Activated CD8-positive, alpha-beta memory T cell treated with anti-CD3 and anti-CD28 coated beads, Interleukin-2, amount 10 ng/mL, durations not matched to agents 7 days and 5 days (primary cell): ENCODE measurements at regions not wholly inside any gene's neighbourhood (a gene's known extent, or its start where the extent isn't known, plus 50 kb on each side); places are given as distances from the start of the nearest gene placed in this dataset.
"Not testable (repeated sequence)": the region's sequence is repeated elsewhere in the genome, so short reads cannot be mapped to it uniquely, and the experiment has no call there.

Source experiments
- ATAC-seq: fragments of 150-1000 bp; cut with Tn5 transposase; one replicate; pipeline ENCODE4 v1.10.0; 2021; ENCODE audit warnings: moderate library complexity
- CTCF ChIA-PET: fragments of 350-600 bp; sonication (Branson Sonifier 250); formaldehyde crosslinking; loops from one replicate; lab custom pipeline; 2021; ENCODE audit warnings: antibody characterized with exemption; lab: Charles Lee
- DNase-seq: peaks from one replicate; pipeline ENCODE4 v3.0.0-alpha.2; 2020
- H3K27ac Mint-ChIP-seq: one replicate; pipeline ENCODE4 v1.8.0; 2021; ENCODE audit warnings: mild to moderate bottlenecking, mixed read lengths
- H3K27me3 Mint-ChIP-seq: one replicate; pipeline ENCODE4 v1.8.0; 2021; ENCODE audit warnings: mixed read lengths
- H3K36me3 Mint-ChIP-seq: one replicate; pipeline ENCODE4 v1.8.0; 2021; ENCODE audit warnings: mild to moderate bottlenecking, mixed read lengths
- H3K4me1 Mint-ChIP-seq: one replicate; pipeline ENCODE4 v1.8.0; 2021; ENCODE audit warnings: mixed read lengths
- H3K4me3 Mint-ChIP-seq: one replicate; pipeline ENCODE4 v1.8.0; 2021; ENCODE audit warnings: mild to moderate bottlenecking, moderate library complexity, mixed read lengths
- H3K9me3 Mint-ChIP-seq: one replicate; pipeline ENCODE4 v1.8.0; 2022; ENCODE audit warnings: low read depth, mixed read lengths

DNA sequence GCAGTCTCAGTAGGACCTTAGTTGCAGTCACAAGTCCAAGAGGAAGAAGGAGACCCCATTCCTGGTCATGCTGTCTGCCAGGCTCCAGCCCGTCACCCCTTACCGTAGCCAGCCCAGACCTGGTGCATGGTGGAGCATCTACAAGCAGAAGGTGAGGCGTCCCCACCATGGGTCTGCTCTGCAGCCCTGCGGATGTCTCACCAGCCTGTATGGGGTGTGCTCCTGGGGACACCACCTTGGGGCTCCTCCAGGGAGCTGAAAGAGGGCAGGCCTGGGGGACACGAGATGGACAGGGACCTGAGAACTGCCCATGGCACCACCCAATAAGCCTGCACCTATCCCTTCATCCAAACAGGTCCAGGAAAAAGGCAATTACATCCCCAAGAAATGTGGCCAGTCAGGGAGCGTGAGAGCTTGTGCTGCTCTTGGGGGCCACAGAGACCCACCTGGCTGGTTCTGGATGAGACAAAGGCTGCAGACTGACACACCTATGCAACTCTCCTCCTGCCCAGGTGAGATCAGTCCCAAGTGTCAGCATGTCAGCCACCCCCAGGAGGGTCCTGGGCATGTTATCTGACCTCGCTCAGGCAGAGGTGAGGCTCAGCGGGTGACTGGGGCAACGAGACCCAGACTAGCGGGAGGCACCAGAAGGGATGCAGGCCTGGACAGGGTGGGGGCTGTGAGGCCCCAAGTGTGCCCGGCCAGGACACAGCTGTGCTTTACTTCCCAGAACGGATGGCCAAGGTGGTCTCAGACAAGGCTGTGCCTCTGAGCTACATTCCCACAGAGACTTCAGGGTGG, 84.5 kb upstream of the RET start:
- no peak for DNase-seq
- no peak for ATAC-seq
- H3K4me1 Mint-ChIP-seq: peaks cover 5% of the 10 kb centered on the region
- H3K27ac Mint-ChIP-seq: no peak overlapping the region
- H3K27me3 Mint-ChIP-seq: peaks cover 5% of the 10 kb centered on the region
- H3K4me3 Mint-ChIP-seq: no peak overlapping the region
- no peaks in the 10 kb centered on the region for H3K36me3 Mint-ChIP-seq
- CTCF ChIA-PET: no interaction called here
- no peaks in the 10 kb centered on the region for H3K9me3 Mint-ChIP-seq

DNA sequence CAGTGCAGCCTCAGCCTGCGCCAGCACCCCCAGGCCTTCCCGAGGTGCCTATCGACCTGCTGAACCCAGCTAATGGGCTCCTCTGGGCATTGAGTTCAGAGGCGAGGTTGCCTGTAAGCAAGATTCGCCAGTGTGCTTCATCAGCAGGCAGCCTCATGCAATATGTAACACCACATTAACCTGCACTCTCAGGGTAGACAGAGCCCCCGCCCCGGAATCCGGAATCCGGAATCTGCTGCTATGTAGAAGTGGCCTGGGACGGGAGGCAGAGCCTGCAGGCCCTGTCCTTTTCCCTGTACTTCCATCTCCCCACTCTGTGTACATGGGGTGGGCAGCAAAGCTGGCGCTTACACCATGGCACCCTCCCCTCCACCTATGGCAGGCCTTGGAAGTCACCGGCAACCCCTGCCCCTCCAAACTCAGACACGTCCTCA, 83.9 kb upstream of the RET start:
- H3K36me3 Mint-ChIP-seq: no peaks in the 10 kb centered on the region
- peaks cover 5% of the 10 kb centered on the region for H3K27me3 Mint-ChIP-seq
- CTCF ChIA-PET: no interaction called here
- ATAC-seq (no peak), DNase-seq (no peak)
- H3K27ac Mint-ChIP-seq: no peak overlapping the region
- H3K9me3 Mint-ChIP-seq: no peaks in the 10 kb centered on the region
- H3K4me1 Mint-ChIP-seq: peaks cover 5% of the 10 kb centered on the region
- no peak overlapping the region for H3K4me3 Mint-ChIP-seq

DNA sequence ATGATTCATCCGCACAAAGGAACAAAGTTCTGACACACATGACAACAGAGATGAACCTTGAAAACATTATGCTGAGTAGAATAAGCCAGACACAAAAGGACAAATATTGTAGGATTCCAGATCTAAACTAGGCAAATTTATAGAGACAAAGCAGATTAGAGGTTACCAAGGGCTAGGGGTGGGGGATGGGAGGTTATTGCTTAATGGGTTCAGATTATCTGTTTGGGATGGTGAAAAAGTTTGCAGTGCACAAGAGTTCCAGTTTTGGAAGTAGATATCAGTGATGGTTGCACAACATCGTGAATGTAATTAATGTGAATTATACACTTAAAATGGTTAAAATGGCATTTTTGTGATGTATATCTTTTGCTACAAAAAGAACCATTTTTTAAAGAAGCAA, 82.0 kb upstream of the RET start:
- H3K27me3 Mint-ChIP-seq, DNase-seq, H3K27ac Mint-ChIP-seq, H3K4me1 Mint-ChIP-seq, CTCF ChIA-PET, ATAC-seq, H3K9me3 Mint-ChIP-seq, H3K36me3 Mint-ChIP-seq, H3K4me3 Mint-ChIP-seq: not testable (repeated sequence)

DNA sequence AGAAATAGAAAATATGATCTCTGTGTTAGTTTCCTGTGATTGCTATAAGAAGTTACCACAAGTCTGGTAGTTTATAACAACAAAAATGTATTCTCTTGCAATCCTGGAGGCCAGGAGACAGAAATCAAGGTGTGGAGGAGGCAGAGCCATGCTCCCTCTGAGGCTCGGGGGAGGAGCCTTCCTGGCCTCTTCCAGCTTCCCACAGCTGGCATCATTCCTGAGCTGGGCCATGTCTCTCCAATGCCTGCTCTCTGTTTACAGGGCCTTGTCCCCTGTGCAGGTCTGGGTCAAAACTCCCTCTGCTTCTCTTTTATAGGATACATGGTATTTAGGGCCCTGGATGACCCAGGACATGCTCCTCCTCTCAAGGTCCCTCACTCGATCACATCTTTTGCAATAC, 81.3 kb upstream of the RET start:
- Mint-ChIP-seq H3K27ac (no peak overlapping the region), H3K36me3 (no peaks in the 10 kb centered on the region), H3K4me1 (no peaks in the 10 kb centered on the region), H3K9me3 (no peaks in the 10 kb centered on the region), H3K27me3 (peaks cover 5% of the 10 kb centered on the region), H3K4me3 (no peak overlapping the region)
- CTCF ChIA-PET: no interaction called here
- DNase-seq: no peak
- ATAC-seq: no peak

DNA sequence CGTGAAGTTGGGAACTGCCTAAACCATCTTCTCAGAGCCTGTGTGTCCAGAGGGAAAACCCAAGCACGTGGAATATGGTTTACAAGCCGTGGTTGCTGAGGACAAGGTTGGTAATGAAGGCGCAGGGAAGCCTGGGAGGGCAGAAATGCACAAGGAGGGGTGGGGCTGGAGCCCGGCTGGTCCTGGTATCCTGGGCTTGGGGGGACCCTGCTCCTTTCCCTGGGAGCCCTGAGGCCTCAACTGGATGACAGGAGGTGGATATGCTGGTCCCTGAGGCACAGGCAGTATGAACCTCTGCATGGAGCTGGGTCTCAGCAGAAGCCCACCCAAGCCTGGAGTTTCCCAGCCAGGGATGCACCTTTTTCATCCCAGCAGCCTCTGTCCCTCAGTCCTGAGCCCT, 80.3 kb upstream of the RET start:
- Mint-ChIP-seq H3K9me3 (no peaks in the 10 kb centered on the region), H3K27ac (no peak overlapping the region), H3K36me3 (no peaks in the 10 kb centered on the region), H3K27me3 (peaks cover 5% of the 10 kb centered on the region), H3K4me3 (no peak overlapping the region), H3K4me1 (no peaks in the 10 kb centered on the region)
- CTCF ChIA-PET: no interaction called here
- DNase-seq (no peak), ATAC-seq (peak; percentile 15)

DNA sequence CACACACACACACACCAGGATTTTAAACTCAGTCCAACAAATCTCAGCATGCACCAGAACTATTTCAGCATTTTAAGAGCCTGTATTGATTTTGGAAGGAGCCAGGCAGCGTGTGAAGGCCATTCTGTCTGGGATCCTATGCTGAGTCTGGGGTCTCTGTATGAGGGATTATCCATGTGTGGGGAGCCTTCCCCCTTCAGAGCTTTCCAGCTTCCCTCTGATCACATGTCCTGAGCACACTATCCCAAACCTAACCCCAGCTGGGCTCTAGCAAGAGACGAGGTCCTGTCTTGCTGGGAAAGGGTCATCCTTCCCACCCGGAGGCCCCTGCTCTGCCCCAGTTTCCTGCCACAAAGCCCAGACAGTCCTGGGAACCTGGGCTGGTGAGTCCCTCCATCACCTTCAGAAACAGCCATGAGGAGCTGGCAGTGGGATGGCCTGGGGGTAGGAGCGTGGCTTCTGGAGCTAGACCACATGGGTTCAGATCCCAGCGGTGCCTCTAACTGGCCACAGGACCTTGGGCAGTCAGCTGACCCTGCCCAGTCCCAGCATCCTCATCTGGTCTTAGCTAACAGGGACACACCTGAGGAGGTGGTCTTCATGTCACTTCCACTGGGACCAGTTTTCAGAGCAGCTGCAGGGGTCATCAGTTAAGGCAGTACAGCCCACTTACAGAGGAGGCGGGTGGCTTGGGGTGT, 79.6 kb upstream of the RET start:
- DNase-seq: no peak
- H3K27ac Mint-ChIP-seq: no peak overlapping the region
- CTCF ChIA-PET: no interaction called here
- H3K36me3 Mint-ChIP-seq: no peaks in the 10 kb centered on the region
- H3K4me3 Mint-ChIP-seq: no peak overlapping the region
- no peaks in the 10 kb centered on the region for H3K9me3 Mint-ChIP-seq
- H3K4me1 Mint-ChIP-seq: no peaks in the 10 kb centered on the region
- ATAC-seq: no peak
- peaks cover 5% of the 10 kb centered on the region for H3K27me3 Mint-ChIP-seq

DNA sequence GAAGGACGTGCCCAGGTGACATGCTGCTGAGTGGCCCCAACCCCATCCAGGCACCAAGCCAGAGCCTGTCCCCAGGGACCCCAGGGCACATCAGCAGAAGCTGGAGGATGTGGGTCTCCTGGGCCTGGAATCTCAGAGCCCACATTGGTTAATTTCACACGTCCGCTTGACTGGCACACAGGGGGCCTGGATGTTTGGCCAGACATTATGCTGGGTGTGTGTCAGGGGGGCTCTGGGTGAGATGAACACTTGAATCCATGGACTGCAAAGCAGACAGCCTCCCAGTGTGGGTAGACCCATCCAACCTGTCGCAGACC, 79.1 kb upstream of the RET start:
- no peak for ATAC-seq
- peak; percentile 33 for DNase-seq

DNA sequence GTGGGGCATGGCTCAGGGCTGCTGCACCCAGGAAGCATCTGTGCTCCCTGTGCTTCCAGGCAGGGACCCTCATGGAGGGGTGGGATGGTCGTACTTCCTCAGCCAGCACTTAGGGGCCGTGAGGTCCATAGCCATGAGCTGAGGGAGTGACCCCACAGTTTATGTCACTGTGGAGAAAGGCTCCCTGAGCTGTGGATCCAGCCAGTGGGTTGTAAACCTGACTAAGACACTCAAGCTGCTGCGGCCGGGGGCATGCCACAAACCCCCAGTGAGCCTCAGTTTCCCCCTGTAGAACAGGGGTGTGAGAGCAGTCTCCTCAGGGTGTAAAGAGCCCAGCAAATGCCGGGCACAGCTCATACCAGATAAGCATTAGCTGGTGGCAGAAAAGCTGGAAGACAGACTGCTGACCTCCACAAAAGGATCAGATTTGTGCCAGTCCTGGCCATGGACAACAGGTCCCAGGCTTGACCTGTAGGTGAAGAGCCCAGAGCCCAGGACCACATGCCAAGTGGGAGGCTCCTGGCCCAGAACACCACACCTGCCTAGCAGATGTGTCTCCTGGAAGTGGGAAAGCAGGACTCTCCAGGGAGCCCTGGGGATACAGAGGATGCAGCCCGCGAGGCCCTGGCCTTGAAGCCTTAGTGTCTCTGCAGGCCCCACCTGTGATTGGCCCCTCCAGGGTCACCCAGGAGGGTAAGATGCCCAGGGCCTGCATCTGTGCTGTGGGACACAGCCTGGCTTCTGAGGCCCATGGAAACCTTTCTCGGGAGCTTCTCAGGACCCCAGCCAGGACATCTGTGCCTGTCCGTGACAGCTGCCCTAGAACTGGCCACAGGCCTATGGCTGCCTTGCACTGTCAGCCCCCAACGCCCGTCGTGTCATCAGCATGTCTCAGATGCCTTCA, 78.1 kb upstream of the RET start:
- no peaks in the 10 kb centered on the region for H3K4me1 Mint-ChIP-seq
- H3K9me3 Mint-ChIP-seq: no peaks in the 10 kb centered on the region
- H3K27me3 Mint-ChIP-seq: peaks cover 5% of the 10 kb centered on the region
- no peak overlapping the region for H3K4me3 Mint-ChIP-seq
- no peaks in the 10 kb centered on the region for H3K36me3 Mint-ChIP-seq
- peak; percentile 31 for DNase-seq
- CTCF ChIA-PET: no interaction called here
- H3K27ac Mint-ChIP-seq: no peak overlapping the region
- ATAC-seq: no peak

More for the DNA sequence above, 79.1 kb upstream of the RET start:
- Mint-ChIP-seq H3K4me1 (no peaks in the 10 kb centered on the region), H3K27ac (no peak overlapping the region), H3K4me3 (no peak overlapping the region), H3K27me3 (peaks cover 5% of the 10 kb centered on the region), H3K9me3 (no peaks in the 10 kb centered on the region), H3K36me3 (no peaks in the 10 kb centered on the region)
- CTCF ChIA-PET: no interaction called here

DNA sequence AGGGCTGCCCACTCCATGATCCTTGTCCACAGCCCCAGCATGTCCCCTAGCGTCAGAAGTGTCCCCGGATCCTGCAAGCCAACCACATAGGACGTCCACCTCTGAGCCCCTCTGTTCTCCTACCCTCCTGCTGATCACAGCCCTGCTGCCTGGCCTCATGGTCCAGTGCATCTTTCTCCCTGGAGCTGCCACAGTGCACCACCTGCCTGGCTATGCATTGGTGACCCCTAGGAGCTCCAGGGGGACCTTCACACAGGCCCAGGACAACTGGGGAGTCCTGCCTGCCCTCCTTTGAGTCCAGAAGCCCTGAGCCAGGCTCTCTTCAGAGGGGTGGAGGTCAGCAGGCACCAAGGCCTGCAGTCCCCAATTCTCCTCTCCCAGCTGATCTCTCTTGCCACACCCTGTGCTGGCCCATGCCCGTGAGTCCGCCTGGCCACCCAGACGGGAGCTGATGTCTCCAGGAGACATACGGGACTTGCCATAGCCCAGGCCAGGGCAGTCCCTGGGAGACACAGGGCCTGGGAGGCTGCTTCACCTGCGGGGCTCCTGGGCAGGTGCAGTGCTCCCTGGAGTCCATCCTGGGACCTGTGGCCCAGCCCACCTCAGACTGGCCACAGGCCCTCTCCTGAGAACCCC, 77.4 kb upstream of the RET start:
- peaks cover 3% of the 10 kb centered on the region for H3K27me3 Mint-ChIP-seq
- no peaks in the 10 kb centered on the region for H3K9me3 Mint-ChIP-seq
- DNase-seq (no peak), ATAC-seq (no peak)
- no peak overlapping the region for H3K4me3 Mint-ChIP-seq
- CTCF ChIA-PET: no interaction called here
- H3K27ac Mint-ChIP-seq: no peak overlapping the region
- no peaks in the 10 kb centered on the region for H3K36me3 Mint-ChIP-seq
- no peaks in the 10 kb centered on the region for H3K4me1 Mint-ChIP-seq

DNA sequence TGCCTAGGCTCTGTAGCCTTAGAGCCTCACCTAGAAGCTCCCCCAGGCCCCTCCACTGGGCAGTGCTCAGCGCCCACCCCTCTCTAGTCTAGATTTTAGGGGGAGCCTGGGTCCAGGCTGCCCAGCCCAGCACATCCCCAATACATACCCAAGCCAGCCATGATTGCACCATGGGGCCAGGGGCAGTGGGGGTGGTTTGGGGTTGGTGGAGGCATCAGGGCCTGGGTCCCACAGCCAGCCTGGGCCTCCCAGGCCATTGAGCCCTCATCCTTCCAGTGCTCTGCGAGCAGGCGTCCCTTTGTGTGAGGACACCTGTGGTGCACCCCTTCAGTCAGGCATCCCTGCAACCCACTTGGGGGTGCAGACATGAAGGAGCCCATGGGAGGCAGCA, 76.9 kb upstream of the RET start:
- DNase-seq (no peak), ATAC-seq (no peak)
- Mint-ChIP-seq H3K27me3 (peaks cover 3% of the 10 kb centered on the region), H3K9me3 (no peaks in the 10 kb centered on the region), H3K4me3 (no peak overlapping the region), H3K27ac (no peak overlapping the region), H3K36me3 (no peaks in the 10 kb centered on the region), H3K4me1 (no peaks in the 10 kb centered on the region)
- CTCF ChIA-PET: no interaction called here

DNA sequence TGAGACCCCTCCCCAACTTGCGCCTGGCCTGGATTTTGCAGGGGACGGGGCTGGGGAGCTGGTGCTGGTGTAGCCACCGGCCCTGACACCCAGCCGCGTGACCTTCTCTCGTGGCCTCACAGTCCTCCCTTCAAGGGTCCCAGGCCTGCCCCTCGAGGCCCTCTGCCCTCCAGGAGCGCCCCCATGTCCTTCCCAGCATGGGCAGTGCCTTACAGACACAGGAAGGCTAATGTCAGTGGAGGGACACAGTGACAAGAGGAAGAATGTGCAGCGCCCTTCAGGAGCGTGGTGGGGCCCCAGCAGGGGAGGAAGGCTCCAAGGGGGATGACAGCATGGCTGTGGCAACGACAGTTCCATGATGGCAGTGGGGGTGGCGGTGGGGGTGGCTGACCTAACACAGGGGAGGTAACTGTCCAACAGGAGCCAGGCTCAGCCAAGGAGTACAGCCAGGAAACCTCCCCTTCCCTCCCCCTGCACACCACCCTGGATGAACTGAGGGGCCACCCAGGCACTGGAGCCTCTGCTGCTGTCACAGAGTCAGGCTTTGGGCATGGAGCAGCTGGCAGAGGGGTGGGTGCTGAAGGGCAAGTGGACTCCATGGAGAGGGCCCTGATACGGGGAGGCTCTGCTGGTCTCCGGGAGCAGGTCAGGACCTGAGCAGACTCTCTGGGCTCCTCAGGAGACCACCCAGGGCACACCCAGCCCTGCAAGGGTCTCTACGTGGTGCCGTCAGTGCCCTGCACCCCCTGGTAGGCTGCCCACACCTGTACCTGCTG, 76.0 kb upstream of the RET start:
- H3K27ac Mint-ChIP-seq: no peak overlapping the region
- DNase-seq: no peak

DNA sequence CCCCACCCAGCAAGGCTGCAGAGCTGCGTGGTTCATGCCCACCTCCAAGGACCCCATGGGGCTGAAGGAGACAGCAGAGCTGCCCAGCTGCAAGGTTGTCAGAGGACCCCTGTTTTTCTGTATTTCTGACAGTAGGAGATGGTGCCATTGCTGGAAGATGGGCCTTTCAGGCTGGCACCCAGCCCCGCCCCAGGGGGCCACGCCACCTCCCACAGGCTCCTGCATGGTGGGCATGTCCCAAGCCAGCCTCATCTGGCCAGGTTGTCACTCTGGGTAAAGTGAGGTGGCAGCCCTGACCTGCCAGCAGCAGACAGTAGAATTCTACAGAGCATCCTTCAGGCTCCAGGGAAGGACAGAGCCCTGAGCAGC, 75.5 kb upstream of the RET start:
- no peak for ATAC-seq

More for the DNA sequence above, 76.0 kb upstream of the RET start:
- peaks cover 8% of the 10 kb centered on the region for H3K27me3 Mint-ChIP-seq
- no peaks in the 10 kb centered on the region for H3K9me3 Mint-ChIP-seq
- ATAC-seq: no peak
- H3K36me3 Mint-ChIP-seq: no peaks in the 10 kb centered on the region
- CTCF ChIA-PET: no interaction called here
- no peak overlapping the region for H3K4me3 Mint-ChIP-seq
- no peaks in the 10 kb centered on the region for H3K4me1 Mint-ChIP-seq

DNA sequence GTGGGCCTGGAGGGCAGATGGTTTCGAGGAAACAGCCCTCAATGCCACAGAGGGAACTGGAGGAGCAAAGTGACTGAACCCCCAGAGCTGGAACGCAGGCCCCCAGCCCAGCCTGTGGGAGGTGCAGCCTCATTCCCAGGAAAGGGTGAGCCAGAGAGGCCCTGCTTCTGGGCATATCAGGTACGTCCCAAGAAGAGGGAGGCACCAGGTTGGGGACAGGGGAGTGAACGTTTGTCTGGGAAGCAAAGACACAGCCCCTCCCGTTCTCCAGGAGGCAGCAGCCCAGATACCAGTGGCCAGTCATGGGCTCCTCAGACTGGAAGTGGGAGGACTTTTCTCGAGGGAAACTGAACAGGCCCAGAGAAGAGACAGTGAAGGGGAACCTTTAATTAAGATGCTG, 74.3 kb upstream of the RET start:
- Mint-ChIP-seq H3K4me1 (no peaks in the 10 kb centered on the region), H3K27ac (no peak overlapping the region), H3K4me3 (no peak overlapping the region), H3K9me3 (no peaks in the 10 kb centered on the region), H3K27me3 (peaks cover 14% of the 10 kb centered on the region), H3K36me3 (no peaks in the 10 kb centered on the region)
- DNase-seq: peak; percentile 30
- CTCF ChIA-PET: no interaction called here
- no peak for ATAC-seq

More for the DNA sequence above, 75.5 kb upstream of the RET start:
- Mint-ChIP-seq H3K4me3 (no peak overlapping the region), H3K27ac (no peak overlapping the region), H3K36me3 (no peaks in the 10 kb centered on the region), H3K4me1 (no peaks in the 10 kb centered on the region), H3K9me3 (no peaks in the 10 kb centered on the region), H3K27me3 (peaks cover 10% of the 10 kb centered on the region)
- DNase-seq: no peak
- CTCF ChIA-PET: no interaction called here
